ENCODE measurements at regions not wholly inside any gene's neighbourhood (a gene's known extent, or its start where the extent isn't known, plus 50 kb on each side); places are given as distances from the start of the nearest gene placed in this dataset.

DNA sequence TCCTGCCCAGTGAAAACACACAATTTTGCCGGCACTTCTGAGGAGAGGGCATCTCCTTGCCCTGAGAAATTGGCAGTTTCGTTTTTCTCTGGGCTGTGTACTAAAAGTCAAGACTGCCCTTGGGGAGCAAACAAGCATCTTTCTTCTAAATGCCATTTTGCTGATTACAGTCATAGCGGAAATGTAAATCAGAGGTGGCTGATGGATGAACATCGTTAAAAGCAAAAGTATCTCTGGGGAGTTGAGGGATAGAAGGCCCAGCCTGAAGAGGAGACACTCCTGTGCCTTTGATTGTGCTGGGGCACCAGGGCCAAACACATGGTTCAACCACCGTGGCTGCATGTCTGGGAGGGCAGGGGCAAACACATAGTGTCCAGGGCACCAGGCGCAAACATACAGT is 49.8 kb downstream of the ABCC12 start:
- 80 to 90% methylated on average over 2 to 3 of the region's 6 CpGs for WGBS, 2 donors (ENCODE audit: low coverage in 1 of 2)
- peaks cover 53% of the 10 kb centered on the region for H3K27me3 ChIP-seq
- no peak for TF ChIP-seq EP300 (IDR thresholded peaks at IDR 0.05)
- no peak for TF ChIP-seq CTCF (IDR thresholded peaks at IDR 0.05)
- no peak for TF ChIP-seq POLR2AphosphoS5 (IDR thresholded peaks at IDR 0.05)
- no peak for TF ChIP-seq POLR2A (IDR thresholded peaks at IDR 0.05)
- no peaks in the 10 kb centered on the region for H3K36me3 ChIP-seq
- H3K9me3 ChIP-seq, result no peaks in the 10 kb centered on the region
- ATAC-seq, result no peak
- no peak overlapping the region for H3K27ac ChIP-seq
- no peak overlapping the region for H3K4me3 ChIP-seq
- H3K4me1 ChIP-seq, result no peaks in the 10 kb centered on the region

GRCh38 chr16:48105456-48105855 is 50.3 kb downstream of the ABCC12 start:
- ATAC-seq, result no peak
- Histone ChIP-seq H3K4me1 (no peaks in the 10 kb centered on the region), H3K36me3 (no peaks in the 10 kb centered on the region), H3K27me3 (peaks cover 51% of the 10 kb centered on the region), H3K27ac (no peak overlapping the region), H3K4me3 (no peak overlapping the region), H3K9me3 (no peaks in the 10 kb centered on the region)
- 60 to 63% methylated on average over 1 to 4 of the region's 4 CpGs for WGBS, 2 donors (ENCODE audit: low coverage in 1 of 2)
- TF ChIP-seq EP300 (IDR thresholded peaks at IDR 0.05) (no peak), CTCF (IDR thresholded peaks at IDR 0.05) (no peak), POLR2A (IDR thresholded peaks at IDR 0.05) (no peak), POLR2AphosphoS5 (IDR thresholded peaks at IDR 0.05) (no peak)

- WGBS, 2 donors (ENCODE audit: low coverage in 1 of 2), result 29% methylated on average over 1 of the region's 6 CpGs; no CpG with 5 or more reads in 1 of the 2 donors
- no peak overlapping the region for H3K27ac ChIP-seq
- TF ChIP-seq EP300 (IDR thresholded peaks at IDR 0.05), result no peak
- TF ChIP-seq POLR2A (IDR thresholded peaks at IDR 0.05), result no peak
- TF ChIP-seq POLR2AphosphoS5 (IDR thresholded peaks at IDR 0.05), result no peak
- TF ChIP-seq CTCF (IDR thresholded peaks at IDR 0.05), result no peak
Measured at GRCh38 chr16:48103591-48103990, 52.2 kb downstream of the ABCC12 start.

GRCh38 chr16:48102083-48103008 is 53.4 kb downstream of the ABCC12 start:
- no peak overlapping the region for H3K27ac ChIP-seq
- 68 to 75% methylated on average over 7 to 15 of the region's 15 CpGs for WGBS, 2 donors (ENCODE audit: low coverage in 1 of 2)
- peaks cover 36% of the 10 kb centered on the region for H3K27me3 ChIP-seq
- H3K4me3 ChIP-seq, result no peak overlapping the region
- no peaks in the 10 kb centered on the region for H3K36me3 ChIP-seq
- TF ChIP-seq CTCF (IDR thresholded peaks at IDR 0.05), result no peak
- no peak for TF ChIP-seq POLR2AphosphoS5 (IDR thresholded peaks at IDR 0.05)
- TF ChIP-seq POLR2A (IDR thresholded peaks at IDR 0.05), result no peak
- no peak for TF ChIP-seq EP300 (IDR thresholded peaks at IDR 0.05)
- no peaks in the 10 kb centered on the region for H3K4me1 ChIP-seq
- H3K9me3 ChIP-seq, result no peaks in the 10 kb centered on the region
- ATAC-seq, result no peak

More at GRCh38 chr16:48103591-48103990, 52.2 kb downstream of the ABCC12 start:
- Histone ChIP-seq H3K4me3 (no peak overlapping the region), H3K27me3 (peaks cover 43% of the 10 kb centered on the region), H3K36me3 (no peaks in the 10 kb centered on the region), H3K9me3 (no peaks in the 10 kb centered on the region), H3K4me1 (no peaks in the 10 kb centered on the region)
- no peak for ATAC-seq
